Gastroesophageal sphincter (tissue), 4 donors: ENCODE measurements at regions not wholly inside any gene's neighbourhood (a gene's known extent, or its start where the extent isn't known, plus 50 kb on each side); places are given as distances from the start of the nearest gene placed in this dataset.

Experiments
- ATAC-seq: fragments of 150-250 bp; one replicate; pipeline ENCODE4 v1.9.1; 2016; ENCODE audit warnings: mild to moderate bottlenecking, moderate library complexity
- H3K27ac ChIP-seq, 4 donors: fragments of 200-600 bp; sonication (generic) in 3 of 4; 1 replicate in 3 of 4; 2 replicates in 1 of 4; pipeline ENCODE4 v1.5.1; 2016 to 2019
- H3K27me3 ChIP-seq: fragments of 200-600 bp; sonication (generic); one replicate; pipeline ENCODE4 v1.5.1; 2019
- H3K36me3 ChIP-seq, 2 donors: fragments of 200-600 bp; sonication (generic); one replicate each; pipeline ENCODE4 v1.5.1; 2019; ENCODE audit warnings: control low read depth in 1 of 2
- H3K4me1 ChIP-seq, 3 donors: fragments of 200-600 bp; sonication (generic); 1 replicate in 2 of 3; 2 replicates in 1 of 3; pipeline ENCODE4 v1.5.1; 2016 to 2019; ENCODE audit warnings: control low read depth in 2 of 3
- H3K4me3 ChIP-seq, 2 donors: fragments of 200-600 bp; sonication (generic); one replicate each; pipeline ENCODE4 v1.5.1; 2019; ENCODE audit warnings: mild to moderate bottlenecking in 1 of 2, moderate library complexity in 1 of 2
- H3K9me3 ChIP-seq, 3 donors: fragments of 200-600 bp; sonication (generic); one replicate each; pipeline ENCODE4 v1.5.1; 2017 to 2019; ENCODE audit warnings: control low read depth in 2 of 3
- CTCF ChIP-seq, 4 experiments: fragments of 200-600 bp in 2 of 4; fragments of 450-650 bp in 2 of 4; sonication (generic) in 1 of 4; IDR thresholded peaks; one replicate each; pipeline ENCODE4 v1.5.1; 2017 to 2019; ENCODE audit warnings: antibody characterized with exemption in 4 of 4, mild to moderate bottlenecking in 2 of 4, moderate library complexity in 2 of 4
- EP300 ChIP-seq: sonication (generic); formaldehyde crosslinking; IDR thresholded peaks from one replicate; pipeline ENCODE4 v1.6.1; 2017; ENCODE audit warnings: antibody characterized with exemption, mild to moderate bottlenecking
- POLR2A ChIP-seq, 2 donors: fragments of 450-650 bp; IDR thresholded peaks; one replicate each; pipeline ENCODE4 v1.6.1; 2017; ENCODE audit warnings: antibody characterized with exemption in 2 of 2, mild to moderate bottlenecking in 2 of 2, moderate library complexity in 1 of 2
- POLR2AphosphoS5 ChIP-seq: sonication (generic); formaldehyde crosslinking; IDR thresholded peaks from one replicate; pipeline ENCODE4 v1.6.1; 2017; ENCODE audit warnings: antibody characterized with exemption
- WGBS, 2 donors: methylation state at CpG; one replicate each; pipeline ENCODE4 v1.1.5; 2018; ENCODE audit warnings: low coverage in 1 of 2; 5-methylcytosine and 5-hydroxymethylcytosine counted together

GRCh38 chr3:76324101-76324500 lies 538.8 kb upstream of the ZNF717 start:
- Histone ChIP-seq H3K36me3 (no peaks in the 10 kb centered on the region), H3K27ac (no peak overlapping the region), H3K9me3 (no peaks in the 10 kb centered on the region), H3K4me3 (no peak overlapping the region), H3K27me3 (no peaks in the 10 kb centered on the region), H3K4me1 (no peaks in the 10 kb centered on the region)
- 55 to 84% methylated on average over 4 of the region's 4 CpGs for WGBS, 2 donors
- TF ChIP-seq EP300 (no peak), CTCF (IDR thresholded peaks at IDR 0.05) (no peak), POLR2AphosphoS5 (no peak), POLR2A (IDR thresholded peaks at IDR 0.05) (no peak)
- no peak for ATAC-seq

GRCh38 chr3:76345878-76346277 lies 560.5 kb upstream of the ZNF717 start:
- WGBS, 2 donors: 48 to 71% methylated on average over 1 to 2 of the region's 2 CpGs
- no peak overlapping the region for H3K27ac ChIP-seq
- no peak for TF ChIP-seq POLR2AphosphoS5
- TF ChIP-seq POLR2A (IDR thresholded peaks at IDR 0.05): no peak
- TF ChIP-seq CTCF (IDR thresholded peaks at IDR 0.05): no peak
- TF ChIP-seq EP300: no peak
- H3K4me3 ChIP-seq: no peak overlapping the region
- H3K4me1 ChIP-seq: no peaks in the 10 kb centered on the region
- no peaks in the 10 kb centered on the region for H3K36me3 ChIP-seq
- H3K9me3 ChIP-seq: no peaks in the 10 kb centered on the region
- H3K27me3 ChIP-seq: no peaks in the 10 kb centered on the region
- ATAC-seq: no peak

- no peaks in the 10 kb centered on the region for H3K27me3 ChIP-seq
- H3K36me3 ChIP-seq: no peaks in the 10 kb centered on the region
- H3K4me1 ChIP-seq: no peaks in the 10 kb centered on the region
- WGBS, 2 donors: 62 to 73% methylated on average over 3 of the region's 3 CpGs
- H3K27ac ChIP-seq: no peak overlapping the region
- no peak overlapping the region for H3K4me3 ChIP-seq
- ATAC-seq: no peak
- H3K9me3 ChIP-seq: no peaks in the 10 kb centered on the region
- TF ChIP-seq EP300 (no peak), POLR2AphosphoS5 (no peak), POLR2A (IDR thresholded peaks at IDR 0.05) (no peak), CTCF (IDR thresholded peaks at IDR 0.05) (no peak)
These were observed 561.3 kb upstream of the ZNF717 start for GRCh38 chr3:76346690-76347089.

- Histone ChIP-seq H3K9me3 (no peaks in the 10 kb centered on the region), H3K36me3 (no peaks in the 10 kb centered on the region), H3K4me3 (no peak overlapping the region), H3K27me3 (no peaks in the 10 kb centered on the region), H3K27ac (no peak overlapping the region), H3K4me1 (no peaks in the 10 kb centered on the region)
- ATAC-seq: no peak
- WGBS, 2 donors: 90% methylated on average over 2 of the region's 3 CpGs
- no peak for TF ChIP-seq POLR2A (IDR thresholded peaks at IDR 0.05)
- no peak for TF ChIP-seq CTCF (IDR thresholded peaks at IDR 0.05)
- TF ChIP-seq POLR2AphosphoS5: no peak
- no peak for TF ChIP-seq EP300
These were observed 564.5 kb upstream of the ZNF717 start for GRCh38 chr3:76349715-76350480.

GRCh38 chr3:76352051-76352450 lies 566.7 kb upstream of the ZNF717 start:
- H3K4me1 ChIP-seq: no peaks in the 10 kb centered on the region
- TF ChIP-seq EP300 (no peak), POLR2AphosphoS5 (no peak), CTCF (IDR thresholded peaks at IDR 0.05) (no peak), POLR2A (IDR thresholded peaks at IDR 0.05) (no peak)
- no peaks in the 10 kb centered on the region for H3K9me3 ChIP-seq
- no peaks in the 10 kb centered on the region for H3K36me3 ChIP-seq
- H3K4me3 ChIP-seq: no peak overlapping the region
- WGBS, 2 donors: 73 to 92% methylated on average over 1 of the region's 1 CpG
- no peaks in the 10 kb centered on the region for H3K27me3 ChIP-seq
- no peak overlapping the region for H3K27ac ChIP-seq
- ATAC-seq: no peak
